ENCODE measurements at regions not wholly inside any gene's neighbourhood (a gene's known extent, or its start where the extent isn't known, plus 50 kb on each side); places are given as distances from the start of the nearest gene placed in this dataset.

GRCh38 chr3:27910456-27910855 lies 188.3 kb upstream of the EOMES start:
- DNase-seq (ENCODE audit: low read depth, low spot score) (no peak), ATAC-seq (no peak)
- no peak overlapping the region for H3K27ac ChIP-seq (ENCODE audit: low read length)
- ChIA-PET CTCF (no interaction called here), POLR2A (no interaction called here)
- H3K4me3 ChIP-seq (ENCODE audit: low read depth in 2 of 2, low read length in 2 of 2) = no peak overlapping the region
- BruUV-seq (replicated peaks) = no TSS peak
- no peaks in the 10 kb centered on the region for H3K9me3 ChIP-seq (ENCODE audit: control insufficient read depth, insufficient read depth, low read depth, low read length)
- intact Hi-C loops (cut with micrococcal nuclease; ENCODE audit: unreplicated experiment) (no loop called here), in situ Hi-C loops (cut with HindIII; ENCODE audit: low pct_unique_long_range_greater_than_20kb, low sequenced_read_pairs) (no loop called here)
- no peaks in the 10 kb centered on the region for H3K36me3 ChIP-seq (ENCODE audit: control insufficient read depth, insufficient read depth, low read length)
- no peaks in the 10 kb centered on the region for H3K27me3 ChIP-seq (ENCODE audit: control insufficient read depth, insufficient read depth, low read length)
- H3K4me1 ChIP-seq (ENCODE audit: control insufficient read depth, insufficient read depth, low read length) = no peaks in the 10 kb centered on the region
- no peak for TF ChIP-seq REST (IDR thresholded peaks at IDR 0.05; ENCODE audit: insufficient read depth in 1 of 2, low read depth in 2 of 2, low read length in 1 of 2)
- TF ChIP-seq SIN3A (IDR thresholded peaks at IDR 0.05; ENCODE audit: borderline replicate concordance, insufficient read depth, low read depth, low read length) = no peak
- no peak for TF ChIP-seq TCF7L2 (IDR thresholded peaks at IDR 0.05; ENCODE audit: low read depth, low read length)
- TF ChIP-seq CTCF (IDR thresholded peaks at IDR 0.05) = no peak
- no peak for TF ChIP-seq POLR2AphosphoS5 (IDR thresholded peaks at IDR 0.05; ENCODE audit: low read depth, low read length)

GRCh38 chr3:27914199-27914598 lies 192.1 kb upstream of the EOMES start:
- POLR2A ChIA-PET = no interaction called here
- ATAC-seq (no peak), DNase-seq (ENCODE audit: low read depth, low spot score) (no peak)
- no peak overlapping the region for H3K27ac ChIP-seq (ENCODE audit: low read length)
- no peaks in the 10 kb centered on the region for H3K36me3 ChIP-seq (ENCODE audit: control insufficient read depth, insufficient read depth, low read length)
- intact Hi-C loops (cut with micrococcal nuclease; ENCODE audit: unreplicated experiment) (no loop called here), in situ Hi-C loops (cut with HindIII; ENCODE audit: low pct_unique_long_range_greater_than_20kb, low sequenced_read_pairs) (no loop called here)
- H3K4me1 ChIP-seq (ENCODE audit: control insufficient read depth, insufficient read depth, low read length) = no peaks in the 10 kb centered on the region
- TF ChIP-seq POLR2AphosphoS5 (IDR thresholded peaks at IDR 0.05; ENCODE audit: low read depth, low read length) (no peak), CTCF (IDR thresholded peaks at IDR 0.05) (no peak), REST (IDR thresholded peaks at IDR 0.05; ENCODE audit: insufficient read depth in 1 of 2, low read depth in 2 of 2, low read length in 1 of 2) (no peak), SIN3A (IDR thresholded peaks at IDR 0.05; ENCODE audit: borderline replicate concordance, insufficient read depth, low read depth, low read length) (no peak), TCF7L2 (IDR thresholded peaks at IDR 0.05; ENCODE audit: low read depth, low read length) (no peak)
- H3K4me3 ChIP-seq (ENCODE audit: low read depth in 2 of 2, low read length in 2 of 2) = no peak overlapping the region
- BruUV-seq (replicated peaks) = no TSS peak
- CTCF ChIA-PET = no interaction called here
- H3K9me3 ChIP-seq (ENCODE audit: control insufficient read depth, insufficient read depth, low read depth, low read length) = no peaks in the 10 kb centered on the region
- H3K27me3 ChIP-seq (ENCODE audit: control insufficient read depth, insufficient read depth, low read length) = no peaks in the 10 kb centered on the region
